ENCODE measurements at regions not wholly inside any gene's neighbourhood (a gene's known extent, or its start where the extent isn't known, plus 50 kb on each side); places are given as distances from the start of the nearest gene placed in this dataset.

DNA sequence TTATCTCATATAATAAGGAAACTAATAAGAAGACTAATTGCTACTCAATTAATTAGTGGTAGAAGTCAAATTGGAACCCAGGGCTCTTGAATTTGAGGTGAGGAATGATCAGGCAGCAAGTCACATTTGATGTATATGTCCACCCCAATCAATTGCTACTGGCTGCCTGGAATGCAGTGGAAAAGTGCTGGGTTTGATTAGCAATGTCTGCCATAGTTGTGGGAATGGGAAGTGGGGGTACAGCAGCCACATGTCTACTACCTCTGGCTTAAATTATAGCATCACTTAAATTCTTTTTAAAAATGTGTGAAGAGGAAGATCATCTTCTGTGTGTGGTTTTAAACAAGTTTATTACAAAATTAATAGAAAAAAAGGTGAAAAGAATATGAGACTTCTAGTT is 50.8 kb upstream of the NAV2 start:
- no peak for DNase-seq
- in situ Hi-C loops (cut with HindIII; ENCODE audit: low pct_ligation_motif_present, low pct_unique_long_range_greater_than_20kb, low sequenced_read_pairs): no loop called here

DNA sequence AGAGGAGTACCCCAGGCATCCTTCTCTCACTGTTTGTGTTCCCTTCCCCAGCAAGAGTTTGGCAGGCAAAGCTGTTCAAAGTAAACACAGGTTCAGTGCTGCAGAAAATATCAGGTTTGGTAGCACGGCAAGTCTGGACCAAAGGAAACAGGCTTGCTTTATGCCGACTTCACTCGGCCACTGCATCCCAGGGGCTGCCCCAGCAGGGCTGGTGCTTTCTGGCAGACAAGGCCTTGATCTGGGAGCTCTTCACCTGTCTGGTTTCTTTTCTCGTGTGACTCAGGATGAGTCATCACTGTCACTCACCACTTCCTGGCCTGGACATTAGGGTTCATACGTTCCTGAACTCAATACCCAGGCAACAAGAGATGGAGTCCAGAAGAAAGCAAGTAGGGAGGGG is 52.6 kb upstream of the NAV2 start:
- DNase-seq: peak; percentile 80
- in situ Hi-C loops (cut with HindIII; ENCODE audit: low pct_ligation_motif_present, low pct_unique_long_range_greater_than_20kb, low sequenced_read_pairs): no loop called here

DNA sequence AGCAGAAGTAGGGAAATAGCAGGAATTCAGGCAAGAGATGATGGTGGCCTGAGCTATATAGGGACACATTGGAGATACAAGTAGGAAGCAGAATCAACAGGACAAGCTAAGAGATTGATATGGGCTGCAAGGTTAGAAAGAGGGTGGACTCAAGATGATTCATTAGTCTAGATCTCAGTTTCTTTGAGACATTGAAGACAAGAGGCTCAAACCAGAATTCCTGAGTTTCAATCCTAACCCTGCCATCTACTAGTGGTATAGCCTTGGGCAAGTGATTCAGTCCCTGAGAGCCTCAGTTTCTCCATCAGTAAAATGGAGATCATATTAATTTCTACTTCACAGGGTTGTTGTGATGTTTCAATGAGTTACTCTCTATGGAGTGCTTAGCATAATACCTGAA is 53.1 kb upstream of the NAV2 start:
- no peak for DNase-seq
- in situ Hi-C loops (cut with HindIII; ENCODE audit: low pct_ligation_motif_present, low pct_unique_long_range_greater_than_20kb, low sequenced_read_pairs): no loop called here

DNA sequence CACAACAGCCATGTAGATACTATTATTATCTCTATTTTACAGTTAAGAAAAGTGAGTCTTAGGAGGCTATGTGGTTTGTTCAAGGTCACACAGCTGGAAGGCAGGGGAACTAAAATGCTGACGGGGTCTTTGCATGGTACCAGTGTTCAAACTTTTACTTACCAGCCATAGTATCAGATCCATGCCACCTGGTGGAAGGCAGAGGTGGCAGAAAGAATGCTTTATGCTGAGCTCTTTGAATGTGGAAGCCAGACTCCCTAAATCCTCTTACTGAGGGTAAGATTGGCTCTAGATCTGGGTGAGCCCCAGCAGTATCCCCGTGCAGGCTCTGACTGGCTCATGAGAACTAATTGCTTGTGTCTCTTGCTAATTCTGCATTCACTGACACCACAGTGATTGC is 54.3 kb upstream of the NAV2 start:
- DNase-seq: peak; percentile 22
- in situ Hi-C loops (cut with HindIII; ENCODE audit: low pct_ligation_motif_present, low pct_unique_long_range_greater_than_20kb, low sequenced_read_pairs): no loop called here

DNA sequence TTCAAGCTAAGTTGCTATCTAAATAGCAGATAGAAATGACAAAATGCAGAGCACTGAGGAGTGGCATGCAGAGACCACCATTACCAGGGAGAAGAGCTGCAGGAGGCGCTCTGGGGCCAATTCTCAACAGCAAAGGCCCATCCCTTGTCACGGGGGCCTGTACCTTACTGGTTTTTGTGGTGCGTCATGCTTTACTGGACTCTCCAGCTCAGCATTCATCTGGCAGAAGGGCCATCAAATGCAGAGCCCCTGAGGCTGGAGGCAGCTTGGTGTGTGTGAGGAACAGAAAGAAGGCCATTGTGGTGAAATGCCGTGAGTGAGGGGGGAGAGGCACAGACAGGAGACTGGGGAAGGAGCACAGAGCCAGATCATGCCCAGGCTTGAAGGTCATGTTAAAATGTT is 56.5 kb upstream of the NAV2 start:
- no peak for DNase-seq
- in situ Hi-C loops (cut with HindIII; ENCODE audit: low pct_ligation_motif_present, low pct_unique_long_range_greater_than_20kb, low sequenced_read_pairs): no loop called here

DNA sequence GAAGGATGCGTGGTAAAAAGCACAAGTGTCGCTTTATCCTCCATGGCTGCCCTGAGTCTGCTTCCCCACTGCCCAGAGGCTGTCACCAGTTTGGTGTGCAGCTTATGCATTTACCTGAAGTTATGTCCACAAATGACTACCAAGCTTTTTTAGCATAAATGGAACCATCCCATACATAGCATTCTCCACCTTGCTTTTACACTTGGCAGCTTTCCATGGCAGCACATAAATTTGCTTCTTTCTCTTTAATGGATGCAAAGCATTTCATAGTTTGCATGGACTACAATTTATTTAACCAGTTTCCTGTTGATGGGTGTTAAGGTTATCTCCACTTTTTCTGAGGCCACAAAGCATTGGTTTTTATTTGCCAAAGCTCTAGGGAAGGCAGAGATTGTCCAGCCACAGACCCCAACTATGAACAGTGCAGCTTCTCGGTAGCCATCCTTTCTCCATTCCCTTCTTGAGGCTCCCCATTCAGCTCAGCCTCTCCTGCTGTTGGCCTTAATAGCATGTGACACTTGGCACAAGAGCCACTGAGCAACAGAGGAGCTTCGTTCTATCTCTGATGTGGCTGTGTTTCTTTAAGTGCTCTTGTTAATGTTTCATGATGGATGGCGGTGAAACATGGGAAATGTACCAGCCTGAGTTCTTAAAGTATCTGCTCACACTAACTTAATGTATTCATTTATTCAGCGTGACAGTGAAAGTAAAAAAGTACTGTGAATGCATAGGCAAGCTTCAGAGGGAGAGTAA is 59.8 kb upstream of the NAV2 start:
- DNase-seq: no peak
- in situ Hi-C loops (cut with HindIII; ENCODE audit: low pct_ligation_motif_present, low pct_unique_long_range_greater_than_20kb, low sequenced_read_pairs): no loop called here

DNA sequence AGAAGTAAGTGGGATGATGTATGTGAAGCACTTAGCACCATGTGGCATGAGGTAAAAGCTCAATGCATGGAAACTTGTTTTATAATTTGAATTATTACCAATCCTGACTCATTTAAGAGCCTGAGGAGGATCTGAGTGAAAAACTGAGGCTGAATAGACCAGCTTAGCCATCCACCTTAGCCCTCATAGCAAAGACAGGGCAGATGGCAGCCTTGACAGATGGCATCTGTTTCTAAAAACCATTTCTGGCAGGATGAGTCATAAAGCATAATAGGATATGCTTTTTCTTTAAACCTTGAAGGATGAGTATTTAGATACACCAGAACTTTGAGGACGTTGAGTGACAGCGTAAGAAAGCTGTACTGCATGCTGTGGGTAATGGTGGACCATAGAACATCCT is 61.0 kb upstream of the NAV2 start:
- in situ Hi-C loops (cut with HindIII; ENCODE audit: low pct_ligation_motif_present, low pct_unique_long_range_greater_than_20kb, low sequenced_read_pairs): no loop called here
- no peak for DNase-seq

DNA sequence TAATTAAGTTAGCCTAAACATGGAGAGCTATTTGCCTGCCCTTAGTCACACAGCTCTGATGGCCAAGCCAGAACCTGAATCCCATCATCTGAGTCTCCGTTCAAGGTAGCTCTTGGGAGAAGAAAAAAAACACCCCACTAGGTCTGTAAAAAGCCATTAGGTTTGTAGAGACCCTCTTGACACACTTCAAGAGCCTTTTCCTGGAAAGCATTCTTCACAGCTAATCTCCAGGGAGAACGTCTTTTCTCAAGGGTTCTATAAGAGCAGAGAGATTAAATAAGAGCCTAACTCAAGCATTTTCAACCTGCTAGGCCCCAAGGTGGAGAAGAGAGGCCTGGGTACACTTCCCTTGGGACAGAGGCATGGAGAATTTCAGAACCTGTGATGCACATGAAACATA is 61.6 kb upstream of the NAV2 start:
- in situ Hi-C loops (cut with HindIII; ENCODE audit: low pct_ligation_motif_present, low pct_unique_long_range_greater_than_20kb, low sequenced_read_pairs): no loop called here
- DNase-seq: no peak

DNA sequence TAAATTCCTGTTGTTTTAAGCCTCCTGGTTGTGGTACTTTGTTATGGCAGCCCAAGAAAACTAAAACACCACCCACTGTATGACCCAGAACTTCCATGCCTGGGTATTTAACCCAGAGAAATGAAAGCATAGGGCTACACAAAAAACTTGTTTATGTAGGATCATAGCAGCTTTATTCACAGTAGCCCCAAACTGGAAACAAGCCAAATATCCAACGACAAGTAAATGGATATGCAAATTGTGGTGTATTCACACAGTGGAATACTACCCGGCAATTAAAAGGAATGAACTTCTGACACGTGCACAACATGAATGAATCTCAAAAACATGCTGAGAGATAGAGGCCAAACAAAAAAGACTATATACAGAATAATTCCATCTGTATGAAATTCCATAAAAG is 62.2 kb upstream of the NAV2 start:
- in situ Hi-C loops (cut with HindIII; ENCODE audit: low pct_ligation_motif_present, low pct_unique_long_range_greater_than_20kb, low sequenced_read_pairs): no loop called here

DNA sequence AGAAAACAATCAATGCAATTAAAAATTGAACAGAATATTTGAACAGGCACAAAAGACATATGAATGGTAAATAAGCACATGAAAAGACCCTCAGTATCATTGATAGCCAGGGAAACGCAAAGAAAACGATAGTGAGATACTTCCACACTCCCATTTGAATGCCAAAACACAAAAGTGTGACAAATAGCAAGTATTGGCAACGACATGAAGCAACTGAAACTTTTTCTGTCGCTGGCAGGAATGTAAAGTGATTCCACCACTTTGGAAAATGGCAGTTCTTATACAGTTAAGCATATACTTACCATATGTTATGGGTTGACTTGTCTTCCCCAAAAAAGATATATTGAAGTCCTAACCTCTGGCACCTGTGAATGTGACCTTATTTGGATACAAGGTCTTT is 62.9 kb upstream of the NAV2 start:
- in situ Hi-C loops (cut with HindIII; ENCODE audit: low pct_ligation_motif_present, low pct_unique_long_range_greater_than_20kb, low sequenced_read_pairs): no loop called here
- no peak for DNase-seq

More for the DNA sequence above, 62.2 kb upstream of the NAV2 start:
- DNase-seq: no peak

DNA sequence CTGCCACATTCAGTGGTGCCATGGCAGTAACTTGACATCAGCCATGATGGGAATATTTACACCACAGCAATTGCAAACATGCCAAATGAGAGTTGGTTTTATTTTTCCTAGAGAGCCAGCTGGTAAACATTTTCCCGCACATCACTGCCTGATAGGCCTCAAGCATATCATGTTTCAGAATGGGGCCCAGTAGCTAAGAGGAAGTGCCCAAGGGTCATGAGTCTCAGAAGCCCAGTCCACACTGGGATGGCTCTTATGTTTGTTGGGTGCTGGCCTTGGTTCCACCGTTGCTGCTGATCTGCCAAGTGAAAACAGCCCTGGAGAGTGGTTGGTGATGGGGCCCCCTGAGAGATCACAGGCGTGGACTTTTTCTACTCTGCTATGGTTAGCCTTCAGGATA is 64.3 kb upstream of the NAV2 start:
- in situ Hi-C loops (cut with HindIII; ENCODE audit: low pct_ligation_motif_present, low pct_unique_long_range_greater_than_20kb, low sequenced_read_pairs): no loop called here
- DNase-seq: no peak

DNA sequence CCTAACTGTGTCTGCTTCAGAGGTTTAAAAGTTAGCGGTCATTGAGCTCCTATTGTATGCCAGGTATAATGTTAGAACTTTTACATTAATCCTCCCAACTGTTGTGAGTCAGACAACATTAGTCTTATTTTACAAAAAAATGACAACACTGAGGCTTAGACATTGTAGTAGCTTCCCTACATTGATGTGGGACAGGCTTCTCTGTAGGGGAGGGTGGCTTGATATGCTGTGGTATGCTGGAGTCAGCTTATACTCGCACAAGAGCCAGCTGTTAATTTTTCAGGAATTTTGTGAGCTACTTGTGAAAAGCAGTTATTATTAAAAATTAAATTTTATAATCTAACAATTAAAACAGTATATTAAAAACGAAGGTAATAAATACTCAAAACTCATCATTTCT is 64.8 kb upstream of the NAV2 start:
- no peak for DNase-seq
- in situ Hi-C loops (cut with HindIII; ENCODE audit: low pct_ligation_motif_present, low pct_unique_long_range_greater_than_20kb, low sequenced_read_pairs): no loop called here

DNA sequence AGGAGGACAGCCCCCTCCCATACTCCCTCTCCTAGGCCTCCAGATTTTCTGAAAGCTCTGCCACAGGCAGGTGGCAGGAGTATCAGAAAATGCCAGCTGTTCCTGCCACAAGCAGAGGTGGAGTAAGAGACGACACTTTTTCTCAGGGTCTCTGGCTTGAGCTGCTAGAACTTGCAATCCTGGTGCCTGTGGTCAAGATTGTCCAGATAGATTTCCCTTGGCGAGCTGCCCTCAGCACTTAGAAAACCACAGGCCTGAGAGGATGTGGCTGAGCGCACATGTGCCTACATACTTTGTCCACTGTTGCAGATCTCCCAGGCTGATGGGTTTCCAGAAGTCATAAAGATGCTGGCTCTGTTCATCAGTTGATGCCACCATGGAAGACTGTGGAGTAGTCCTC is 65.7 kb upstream of the NAV2 start:
- in situ Hi-C loops (cut with HindIII; ENCODE audit: low pct_ligation_motif_present, low pct_unique_long_range_greater_than_20kb, low sequenced_read_pairs): no loop called here
- DNase-seq: peak; percentile 92

DNA sequence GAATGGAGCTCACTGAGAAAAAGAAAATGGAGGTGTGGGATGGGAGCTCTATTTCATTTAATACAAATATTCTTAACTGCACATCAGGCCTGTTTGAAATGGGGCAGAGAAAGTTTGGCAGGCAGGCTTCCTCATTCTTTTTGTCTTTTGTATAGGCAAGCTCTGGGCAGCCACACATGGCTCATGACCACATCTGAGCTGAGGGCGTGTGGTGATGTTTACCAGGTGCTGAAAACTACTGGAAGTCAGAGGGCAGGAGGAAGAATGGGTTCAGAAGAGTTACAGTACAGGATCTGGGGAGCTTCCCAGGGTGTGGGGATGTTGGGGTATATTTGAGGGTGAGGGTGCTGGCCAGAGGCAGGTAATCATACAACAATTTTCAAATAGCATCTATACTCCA is 66.3 kb upstream of the NAV2 start:
- no peak for DNase-seq
- in situ Hi-C loops (cut with HindIII; ENCODE audit: low pct_ligation_motif_present, low pct_unique_long_range_greater_than_20kb, low sequenced_read_pairs): no loop called here

DNA sequence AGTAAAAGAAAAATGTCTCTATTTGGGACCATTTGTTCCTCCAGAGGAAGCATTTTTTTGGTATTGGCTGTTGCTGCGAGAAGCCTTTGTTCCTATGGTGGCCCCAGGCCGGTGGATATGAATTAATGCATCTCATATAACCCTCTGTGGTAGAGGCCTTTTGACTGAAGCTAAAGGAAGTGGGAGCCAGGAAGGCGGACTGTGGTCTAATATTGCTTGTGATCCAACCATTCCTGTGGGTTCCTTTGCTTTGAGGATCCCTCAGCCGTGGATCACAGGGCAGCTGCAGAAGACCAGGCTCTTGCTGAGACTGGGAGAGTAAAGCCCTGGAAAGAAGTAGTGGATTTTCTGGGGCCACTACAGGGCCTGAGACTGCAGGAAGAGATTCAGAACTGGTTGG is 68.3 kb upstream of the NAV2 start:
- no peak for DNase-seq
- in situ Hi-C loops (cut with HindIII; ENCODE audit: low pct_ligation_motif_present, low pct_unique_long_range_greater_than_20kb, low sequenced_read_pairs): no loop called here

DNA sequence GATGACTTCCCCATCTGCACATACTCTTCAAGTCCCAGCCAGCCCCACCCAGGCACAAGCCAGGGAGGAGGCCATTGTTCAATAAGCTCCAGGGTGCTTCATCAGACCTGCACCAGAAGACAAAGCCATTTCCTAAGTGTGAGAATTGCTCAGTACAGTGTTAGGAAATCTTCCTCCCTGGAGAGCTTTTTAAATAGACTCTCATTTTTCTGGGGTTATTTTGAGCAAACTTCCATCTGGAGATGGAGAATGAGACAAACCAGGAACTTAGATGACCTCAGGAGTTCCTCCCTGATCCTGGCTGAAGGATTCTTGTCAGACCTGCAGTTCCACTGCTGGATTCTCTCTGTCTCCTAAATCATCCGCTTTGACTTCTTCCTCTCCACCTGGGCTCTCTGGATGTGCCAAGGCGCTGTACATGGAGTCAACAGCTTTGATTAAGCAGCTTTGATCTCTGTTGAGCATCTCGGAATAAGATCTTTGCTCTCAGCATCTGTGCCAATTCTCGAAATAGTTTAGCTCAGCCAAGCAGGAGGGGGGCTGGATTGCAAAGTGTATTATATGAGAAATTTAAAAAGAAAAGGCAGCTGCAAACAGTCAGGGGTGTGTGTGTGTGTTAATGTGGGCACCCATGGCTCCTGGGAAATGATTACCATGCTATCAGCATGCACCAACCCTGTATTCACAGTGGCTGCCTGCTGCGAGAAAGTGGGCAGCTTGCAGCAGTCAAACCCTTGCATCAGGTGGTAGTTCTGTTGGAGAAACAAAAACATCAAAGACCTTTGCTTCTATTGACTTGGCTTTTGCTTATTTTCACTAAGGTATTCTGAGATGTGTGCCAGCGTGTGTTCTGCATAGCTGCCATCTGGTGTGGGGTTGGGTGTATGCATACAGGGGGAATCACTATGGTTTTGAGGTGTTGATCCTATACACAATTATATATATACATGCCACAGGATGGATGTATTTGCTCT is 70.2 kb upstream of the NAV2 start:
- in situ Hi-C loops (cut with HindIII; ENCODE audit: low pct_ligation_motif_present, low pct_unique_long_range_greater_than_20kb, low sequenced_read_pairs): no loop called here
- DNase-seq: no peak

DNA sequence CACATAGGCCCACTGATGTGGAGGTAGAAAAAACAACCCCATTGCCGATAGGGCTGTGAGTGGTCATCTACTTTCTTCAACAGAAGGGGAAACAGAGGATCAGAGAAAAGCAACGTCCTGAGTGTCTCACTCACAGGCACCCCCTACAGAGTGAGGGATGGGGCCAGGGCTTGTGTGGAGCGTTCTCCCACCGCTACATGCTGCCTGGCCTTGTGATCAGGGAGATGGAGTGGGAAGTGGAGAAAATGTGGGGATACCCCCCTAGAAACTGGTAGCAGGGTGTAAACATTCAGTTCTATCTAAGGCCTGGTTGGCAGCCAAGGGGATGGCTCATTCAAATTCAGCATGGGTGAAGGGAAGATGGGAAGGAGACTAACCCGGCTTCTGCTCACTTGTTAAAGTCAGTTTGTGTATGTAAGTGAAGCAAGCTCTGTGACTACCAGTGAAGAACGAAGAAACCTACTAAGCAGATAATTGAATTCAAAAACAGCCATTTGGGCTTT is 73.0 kb upstream of the NAV2 start:
- DNase-seq: no peak
- in situ Hi-C loops (cut with HindIII; ENCODE audit: low pct_ligation_motif_present, low pct_unique_long_range_greater_than_20kb, low sequenced_read_pairs): no loop called here

DNA sequence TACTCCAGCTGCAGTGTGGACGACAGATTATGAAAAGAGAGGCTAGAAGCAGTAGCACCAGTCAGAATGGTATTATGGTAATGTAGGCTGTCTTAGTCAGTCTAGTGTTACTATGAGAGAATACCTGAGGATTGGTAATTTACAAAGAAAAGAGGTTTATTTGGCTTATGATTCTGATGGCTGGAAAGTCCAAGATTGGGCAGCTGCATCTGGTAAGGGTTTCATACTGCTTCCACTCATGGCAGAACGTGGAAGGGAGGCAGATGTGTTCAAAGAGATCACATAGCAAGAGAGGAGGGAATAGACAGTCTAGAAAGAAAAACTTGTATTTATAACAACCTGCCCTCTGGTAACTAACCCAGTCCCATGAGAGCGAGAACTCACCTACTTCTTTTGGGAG is 77.3 kb upstream of the NAV2 start:
- DNase-seq: no peak
- in situ Hi-C loops (cut with HindIII; ENCODE audit: low pct_ligation_motif_present, low pct_unique_long_range_greater_than_20kb, low sequenced_read_pairs): no loop called here

DNA sequence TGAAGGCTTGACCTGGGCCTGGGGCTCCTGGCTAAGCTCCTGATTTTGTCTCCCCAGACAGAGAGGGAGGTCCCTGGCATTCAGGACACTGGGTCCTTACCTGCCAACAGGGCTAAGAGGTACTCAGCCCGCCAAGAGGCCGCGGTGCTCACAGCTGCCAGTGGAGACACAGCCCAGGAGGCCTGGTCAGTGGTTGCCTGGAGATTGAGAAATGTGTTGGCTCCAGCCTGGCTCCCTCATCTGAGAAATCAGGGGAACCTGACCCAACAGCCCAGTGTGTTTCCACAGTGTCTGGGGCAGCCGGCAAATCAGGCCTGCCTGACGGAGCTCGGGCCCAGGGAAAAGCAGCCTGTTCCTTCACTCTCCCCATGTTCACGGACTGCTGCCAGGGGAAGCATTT is 79.4 kb upstream of the NAV2 start:
- in situ Hi-C loops (cut with HindIII; ENCODE audit: low pct_ligation_motif_present, low pct_unique_long_range_greater_than_20kb, low sequenced_read_pairs): no loop called here
- DNase-seq: no peak

DNA sequence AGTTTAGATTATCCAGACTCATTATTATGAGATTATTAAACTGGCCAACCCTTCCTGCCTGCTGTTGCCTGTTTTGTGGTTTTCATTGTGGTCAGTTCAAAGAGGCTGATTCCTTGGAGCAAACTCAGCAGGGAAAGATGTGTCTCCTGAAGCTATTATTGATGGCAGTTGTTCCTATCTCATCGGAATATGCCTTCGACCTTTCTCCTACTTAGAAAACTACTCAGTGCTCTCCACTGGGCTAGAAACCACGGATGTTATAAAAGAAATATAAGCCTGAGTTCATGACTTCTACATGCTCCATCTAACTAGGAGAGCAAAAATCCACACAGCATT is 80.2 kb upstream of the NAV2 start:
- in situ Hi-C loops (cut with HindIII; ENCODE audit: low pct_ligation_motif_present, low pct_unique_long_range_greater_than_20kb, low sequenced_read_pairs): no loop called here
- no peak for DNase-seq
